NT2/D1 (cell line): ENCODE measurements at regions not wholly inside any gene's neighbourhood (a gene's known extent, or its start where the extent isn't known, plus 50 kb on each side); places are given as distances from the start of the nearest gene placed in this dataset.

ENCODE experiments used
- SUZ12 ChIP-seq: IDR thresholded peaks from 2 replicates; pipeline ENCODE4 v1.6.1; 2011; ENCODE audit not compliant: insufficient read length, insufficient read depth; ENCODE audit errors: extremely low read depth
- YY1 ChIP-seq: IDR thresholded peaks from 2 replicates; pipeline ENCODE4 v1.6.1; 2011; ENCODE audit not compliant: insufficient read length, insufficient read depth
- ZNF274 ChIP-seq: IDR thresholded peaks from 2 replicates; pipeline ENCODE4 v1.6.1; 2011; ENCODE audit warnings: mild to moderate bottlenecking, low read depth, low read length

DNA sequence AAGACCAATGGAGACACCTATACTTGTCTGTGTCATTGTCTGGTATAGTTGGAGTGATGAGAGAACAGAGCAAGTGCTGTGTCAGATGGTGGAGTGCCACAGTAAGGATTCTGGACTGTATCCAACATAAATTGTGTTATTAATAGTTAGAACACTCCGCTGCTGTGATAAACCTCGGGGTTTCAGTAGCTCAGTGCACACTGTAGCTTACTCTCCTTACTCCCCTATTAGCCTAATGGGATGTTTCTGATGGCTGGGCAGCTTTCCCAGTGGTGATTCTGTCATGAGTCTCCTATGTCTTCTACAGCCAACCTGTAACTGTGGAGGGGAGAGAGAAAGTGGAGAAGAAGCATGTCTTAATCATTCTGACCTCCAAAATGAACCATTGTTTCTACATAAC lies 127.6 kb upstream of the PTCH1 start:
- TF ChIP-seq YY1, result no peak
- TF ChIP-seq ZNF274, result no peak
- no peak for TF ChIP-seq SUZ12
